HG02678 (cell line): ENCODE measurements at regions not wholly inside any gene's neighbourhood (a gene's known extent, or its start where the extent isn't known, plus 50 kb on each side); places are given as distances from the start of the nearest gene placed in this dataset.

Source experiments
- ATAC-seq: cut with Tn5 transposase; IDR thresholded peaks from one replicate; pipeline ENCODE4 v1.9.1; 2021; ENCODE audit warnings: mild to moderate bottlenecking, moderate library complexity; ENCODE audit not compliant: unreplicated experiment

DNA sequence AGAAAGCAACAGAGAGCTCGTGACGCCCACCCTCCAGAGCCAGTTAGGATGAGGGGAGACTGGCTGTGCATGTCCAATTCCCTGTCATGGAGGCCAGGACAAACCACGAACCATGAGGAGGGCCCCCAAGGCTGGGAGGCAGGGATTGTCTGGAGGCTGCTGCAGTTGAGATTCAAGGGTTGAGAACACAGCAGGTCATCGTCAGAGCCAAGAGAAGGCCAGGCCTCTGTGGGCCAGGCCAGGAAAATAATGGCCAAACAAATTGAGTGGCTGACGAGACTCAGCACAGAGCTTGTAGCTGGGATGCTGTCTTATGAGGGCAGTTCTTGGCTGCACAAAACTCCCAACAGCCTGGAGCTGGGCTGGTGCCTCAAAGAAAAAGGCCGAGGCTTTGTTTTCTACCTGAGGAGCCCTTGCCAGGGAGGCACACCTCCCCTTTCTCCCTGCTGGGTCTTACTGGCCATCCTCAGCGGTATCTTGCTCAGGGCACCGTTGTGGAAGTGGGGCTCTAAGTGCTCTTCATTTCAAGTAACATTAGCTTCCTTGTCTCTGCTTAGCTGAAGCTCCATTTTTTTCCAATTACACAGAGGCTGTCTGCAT, 665.9 kb downstream of the BCL11B start:
- no peak for ATAC-seq

DNA sequence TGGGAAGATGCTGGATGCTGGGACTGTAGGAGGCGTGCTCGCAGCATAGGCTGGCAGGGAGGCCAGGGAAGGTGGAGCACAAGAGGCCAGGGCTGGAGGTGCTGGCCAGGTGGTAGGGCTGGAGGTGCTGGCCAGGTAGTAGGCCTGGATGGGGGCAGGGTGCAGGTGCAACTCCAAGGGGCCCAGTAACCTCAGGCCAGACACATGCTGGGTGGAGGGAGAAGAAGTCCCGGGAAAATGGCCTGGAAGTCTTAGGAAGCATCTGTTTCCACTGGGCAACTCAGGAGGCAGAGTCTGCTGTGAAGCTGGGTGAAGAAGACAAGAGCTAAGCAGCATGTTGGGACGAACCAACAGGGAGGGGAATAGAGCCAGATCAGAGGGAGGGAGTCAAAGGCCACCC, 665.2 kb downstream of the BCL11B start:
- no peak for ATAC-seq

DNA sequence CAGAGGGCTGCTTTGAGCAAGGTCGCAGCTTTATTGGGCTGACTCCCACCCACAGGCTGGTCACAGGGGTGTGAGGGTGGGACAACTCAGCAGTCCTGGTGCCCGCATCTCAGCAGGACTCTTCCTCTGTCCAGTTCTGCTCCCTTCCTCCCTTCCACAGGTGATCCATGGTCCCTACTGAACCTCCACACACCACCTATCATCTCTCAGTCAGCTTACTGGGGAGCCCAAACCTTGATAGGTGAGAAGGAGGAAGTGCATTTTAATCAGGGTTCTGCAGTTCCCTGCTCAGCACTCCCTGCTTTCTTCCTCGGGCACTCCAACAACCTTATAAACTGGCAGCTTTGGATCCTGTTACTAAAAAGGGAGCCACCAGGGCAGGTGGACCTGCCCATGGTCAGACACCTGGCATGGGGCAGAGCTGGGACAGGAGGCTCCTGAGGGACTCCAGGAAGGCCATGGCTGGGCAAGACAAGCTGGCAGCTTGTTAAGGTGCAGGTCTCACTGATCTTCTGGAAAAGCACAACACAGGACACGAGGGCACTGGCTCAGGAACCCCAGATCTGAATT, 664.6 kb downstream of the BCL11B start:
- no peak for ATAC-seq

DNA sequence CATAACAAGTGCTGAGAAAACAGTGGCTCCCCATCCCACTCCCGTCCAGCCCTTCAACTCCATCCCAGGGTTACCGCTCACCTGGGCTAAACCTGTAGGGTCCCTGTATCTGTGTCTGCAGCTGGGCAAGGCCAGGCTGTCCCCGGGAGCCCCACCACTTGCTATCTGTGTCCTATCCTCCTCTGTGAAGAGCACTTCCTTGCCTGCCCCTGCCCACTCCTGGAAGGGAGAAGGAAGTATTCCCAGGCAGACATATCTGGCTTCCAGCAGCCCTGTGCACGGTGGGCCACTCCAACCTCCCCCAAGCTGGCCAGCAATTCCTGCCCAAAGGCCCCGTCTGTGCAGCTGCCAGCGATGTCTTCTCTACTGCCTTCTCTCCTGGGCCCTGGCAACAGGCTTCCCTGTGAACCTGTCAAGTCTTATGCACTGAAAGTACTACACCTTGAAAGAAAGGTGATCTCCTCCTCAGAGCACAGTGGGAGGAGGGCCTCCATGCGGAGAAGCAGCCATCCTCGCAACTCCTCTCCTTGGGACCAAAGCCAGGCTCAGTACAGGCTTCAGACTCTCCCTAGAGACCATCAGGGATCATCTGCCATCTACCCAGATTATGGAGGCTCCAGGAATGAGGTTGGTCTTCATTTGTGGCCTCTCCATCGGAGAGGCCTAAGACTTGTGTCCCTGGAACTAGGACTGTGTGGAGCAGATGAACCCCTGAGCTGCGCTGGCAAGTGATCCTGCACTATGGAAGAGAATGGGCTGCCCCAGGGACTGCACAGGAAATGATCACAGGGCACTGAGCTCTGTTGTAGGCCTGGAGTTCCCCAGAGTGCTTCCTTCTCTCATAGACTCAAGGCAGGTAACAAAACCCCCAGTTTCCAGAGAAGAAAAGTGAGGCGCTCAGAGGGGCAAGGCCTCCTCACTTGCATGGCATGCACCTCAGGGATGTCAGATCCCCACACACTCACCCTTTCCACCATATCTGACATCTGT, 663.6 kb downstream of the BCL11B start:
- no peak for ATAC-seq

GRCh38 chr14:98612434-98613200, 659.4 kb downstream of the BCL11B start:
- ATAC-seq: no peak

DNA sequence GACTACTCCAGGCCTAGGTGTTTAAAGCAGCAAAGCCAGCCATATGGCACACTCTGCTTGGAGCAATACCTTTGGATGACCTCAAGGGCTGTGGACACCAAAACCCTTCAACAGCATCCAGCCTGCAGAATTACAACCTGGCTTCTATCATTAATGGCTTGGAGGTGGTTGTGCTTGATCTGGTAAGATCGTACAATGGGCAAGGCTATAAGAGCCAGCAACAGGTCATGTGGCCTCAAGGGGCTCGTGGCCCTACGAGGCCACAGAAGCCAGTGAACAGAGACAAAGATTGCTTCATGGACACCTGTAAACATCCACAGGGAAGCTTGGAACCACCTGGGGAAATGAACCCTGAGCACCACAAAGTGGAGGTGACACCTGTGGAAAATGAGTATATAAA, 657.3 kb downstream of the BCL11B start:
- no peak for ATAC-seq

DNA sequence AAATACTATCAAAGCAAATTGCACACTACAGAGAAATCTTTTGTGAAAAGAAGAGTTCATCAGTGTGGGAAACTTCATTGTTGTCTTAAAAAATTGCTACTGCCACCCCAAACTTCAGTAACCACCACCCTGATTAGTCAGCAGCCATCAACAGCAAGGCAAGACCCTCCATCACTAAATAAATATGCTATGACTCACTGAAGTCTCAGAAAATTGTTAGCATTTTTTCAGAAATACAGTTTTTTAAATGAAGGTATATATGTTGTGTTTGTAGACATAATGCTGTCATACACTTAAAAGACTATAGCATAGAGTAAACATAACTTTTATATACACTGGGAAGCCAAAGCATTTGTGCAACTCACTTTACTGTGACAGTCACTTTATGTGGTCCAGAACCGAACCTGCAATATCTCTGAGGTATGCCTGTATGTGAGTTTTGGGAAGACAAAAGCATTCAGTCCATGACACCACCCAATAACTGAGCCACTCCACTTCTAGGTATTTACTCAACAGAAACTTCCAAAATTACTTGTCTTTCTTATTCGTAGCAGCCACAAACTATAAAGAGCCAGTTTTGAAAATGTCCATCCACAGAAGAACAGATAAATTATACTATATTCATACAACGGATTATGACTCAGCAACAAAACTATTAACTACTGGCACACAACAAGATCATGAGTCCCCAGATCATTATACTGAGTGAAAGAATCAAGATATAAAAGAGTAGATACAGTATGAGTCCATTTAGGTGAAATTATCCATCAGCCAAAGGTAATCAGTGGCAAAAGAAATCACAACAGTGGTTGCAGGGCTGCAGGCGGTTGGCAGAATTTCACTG, 649.6 kb downstream of the BCL11B start:
- no peak for ATAC-seq

DNA sequence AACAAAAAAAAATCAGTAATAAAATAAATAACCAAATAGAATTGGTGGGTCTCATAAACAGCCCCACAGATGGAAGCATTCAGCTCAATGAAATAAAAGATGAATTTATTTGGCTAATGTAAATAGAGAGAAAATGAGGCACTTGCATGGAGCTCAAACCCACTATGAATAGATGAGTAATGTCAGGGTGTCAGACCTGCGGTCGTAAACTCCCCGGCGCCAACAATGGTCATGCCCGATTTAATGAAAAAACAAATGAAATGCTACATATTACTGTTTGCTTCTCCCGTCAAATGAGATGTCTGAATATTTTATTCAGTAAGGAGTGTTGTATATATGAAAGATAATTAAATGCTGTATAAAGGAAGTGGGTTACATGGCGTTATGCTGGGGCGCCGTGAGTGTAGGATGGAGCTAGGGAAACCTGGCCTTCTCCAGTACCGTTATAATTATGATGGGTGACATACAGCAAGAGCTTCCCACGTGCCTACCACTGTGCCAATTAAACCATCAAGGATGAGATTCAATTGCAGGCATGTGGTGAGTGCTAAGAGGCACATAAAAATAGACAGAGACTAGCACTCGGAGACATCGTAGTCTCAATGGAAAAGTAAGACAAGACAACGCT, 648.1 kb downstream of the BCL11B start:
- no peak for ATAC-seq

DNA sequence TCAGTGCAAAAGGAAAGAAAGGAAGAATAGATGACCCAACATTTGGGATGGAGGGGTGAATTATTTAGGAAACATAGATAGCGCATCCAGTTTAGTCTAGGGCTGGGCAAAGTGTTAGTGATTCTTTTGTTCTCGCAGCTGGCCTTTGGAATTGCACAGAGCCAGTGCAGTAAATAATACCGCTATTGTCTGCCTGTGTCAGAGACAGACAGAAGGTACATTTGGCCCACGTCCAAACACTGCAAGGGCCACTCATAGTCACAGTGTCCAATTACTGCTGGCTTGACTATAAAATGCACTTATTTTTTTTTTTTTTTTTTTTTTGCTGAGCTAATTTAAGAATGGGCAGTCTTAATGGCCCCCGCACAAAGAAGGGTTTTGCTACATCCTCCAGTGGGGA, 638.6 kb downstream of the BCL11B start:
- ATAC-seq: no peak

DNA sequence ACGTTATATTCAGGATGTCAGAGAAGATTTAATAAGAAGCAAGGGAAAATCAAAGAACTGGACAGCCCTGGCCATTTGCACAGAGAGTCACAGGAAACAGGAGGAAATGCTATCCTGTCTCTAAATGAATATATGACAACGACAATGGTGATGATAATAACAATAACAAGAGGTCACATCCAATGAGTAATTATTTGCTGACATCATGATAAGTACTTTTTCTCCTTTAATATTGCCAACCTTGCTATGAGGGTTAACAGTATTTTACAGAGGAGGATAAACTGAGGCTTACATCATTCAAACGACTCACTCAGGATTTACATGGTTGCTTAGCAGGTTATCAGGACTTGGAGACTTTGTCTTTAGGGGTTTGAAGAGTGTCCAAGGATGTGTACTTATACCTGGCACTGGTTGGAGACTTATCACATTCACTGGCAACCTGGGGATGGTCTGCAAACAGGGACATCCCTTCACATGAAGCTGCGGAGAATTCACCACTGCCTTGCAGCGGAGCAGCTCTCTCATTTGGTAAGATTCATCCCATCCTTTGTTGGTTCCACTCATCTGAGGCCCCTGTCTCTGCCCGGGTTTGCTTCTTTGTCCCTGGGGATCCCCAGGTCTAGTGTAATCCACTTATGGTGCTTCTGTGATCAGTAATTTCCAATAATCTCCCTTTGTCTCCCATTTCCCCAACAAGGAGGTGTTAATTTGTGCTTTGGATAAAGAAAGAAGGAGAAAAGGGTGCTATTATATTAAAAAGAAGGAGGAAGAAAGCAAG, 637.8 kb downstream of the BCL11B start:
- ATAC-seq: no peak

- no peak for ATAC-seq
Measured at GRCh38 chr14:98638366-98638765, 633.6 kb downstream of the BCL11B start.

GRCh38 chr14:98647754-98648153, 624.2 kb downstream of the BCL11B start:
- ATAC-seq: no peak

- no peak for ATAC-seq
Measured at GRCh38 chr14:98651037-98651436, 621.0 kb downstream of the BCL11B start.

GRCh38 chr14:98665007-98665406, 607.0 kb downstream of the BCL11B start:
- no peak for ATAC-seq

DNA sequence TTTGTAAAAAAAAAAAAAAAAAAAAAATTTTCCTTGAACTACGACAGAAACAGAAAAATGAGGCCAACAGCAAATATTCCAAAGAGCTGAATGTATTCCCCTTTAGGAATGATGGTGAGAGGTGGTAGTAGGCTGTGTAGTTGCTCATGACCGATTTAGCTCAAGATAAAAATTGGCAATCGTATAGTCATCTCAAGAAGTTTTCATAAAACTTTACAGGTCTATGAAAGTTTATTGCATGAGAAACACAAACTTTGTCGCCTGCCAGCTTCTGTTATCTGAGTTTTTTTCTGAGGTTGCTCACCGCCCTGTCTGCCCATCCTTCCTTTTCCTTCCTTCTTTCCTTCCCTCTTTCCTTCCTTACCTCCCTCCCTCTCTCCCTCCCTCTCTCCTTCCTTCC, 605.5 kb downstream of the BCL11B start:
- ATAC-seq: no peak

DNA sequence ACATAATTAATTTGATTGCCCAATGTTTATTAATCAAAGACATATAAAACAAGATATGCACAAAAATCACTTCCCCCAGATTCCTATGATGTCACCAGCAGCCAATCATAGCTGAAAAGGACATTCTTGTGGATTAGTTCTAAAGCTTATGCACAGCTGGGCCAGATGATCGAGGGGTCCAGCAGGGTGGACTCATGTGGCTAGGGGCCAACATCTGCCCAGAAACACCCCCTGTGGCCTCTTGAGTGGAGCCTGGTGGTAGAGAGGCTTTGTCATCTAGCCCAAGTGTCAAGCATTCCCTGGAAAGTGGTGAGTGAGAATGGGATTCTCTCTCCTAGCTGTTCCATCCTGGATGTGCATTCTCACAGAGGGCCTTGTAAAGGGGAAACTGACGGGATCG, 590.0 kb downstream of the BCL11B start:
- no peak for ATAC-seq

- ATAC-seq: no peak
Measured at GRCh38 chr14:98682726-98683125, 589.3 kb downstream of the BCL11B start.

DNA sequence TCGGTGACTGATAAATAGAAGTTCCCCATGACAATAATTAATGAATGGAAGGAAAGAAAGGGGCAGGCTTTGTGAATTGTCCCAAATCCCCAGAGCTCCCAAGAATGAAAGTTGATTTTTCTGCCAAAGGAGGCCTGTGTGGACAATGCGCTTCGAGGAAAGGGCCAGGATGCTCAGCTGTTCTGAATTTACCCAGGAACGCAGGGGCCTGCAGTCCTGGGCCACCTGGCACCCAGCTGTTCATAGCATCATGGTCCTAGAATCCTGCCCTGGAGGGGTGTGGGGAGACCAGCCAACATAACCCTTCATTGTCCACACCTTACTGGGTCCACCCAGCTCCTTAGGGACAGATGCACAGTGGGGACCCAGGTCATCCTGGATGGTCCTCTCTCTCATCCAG, 587.5 kb downstream of the BCL11B start:
- no peak for ATAC-seq

- no peak for ATAC-seq
Measured at GRCh38 chr14:98685725-98686124, 586.3 kb downstream of the BCL11B start.
